SK-N-SH treated with all-trans-retinoic acid at 6 μM for 48 hours (cell line): ENCODE measurements at regions not wholly inside any gene's neighbourhood (a gene's known extent, or its start where the extent isn't known, plus 50 kb on each side); places are given as distances from the start of the nearest gene placed in this dataset.

Experiments used
- ATAC-seq: fragments of 200-7000 bp; cut with Tn5 transposase; 3 replicates; pipeline ENCODE4 v1.9.1; 2020; ENCODE audit warnings: mild to moderate bottlenecking, moderate library complexity
- CREB5 ChIP-seq: fragments of 250-450 bp; sonication (Bioruptor Pico); IDR thresholded peaks from 2 replicates; pipeline ENCODE4 v1.5.1; 2020; ENCODE audit warnings: low read depth, mild to moderate bottlenecking, moderate library complexity
- CSDC2 ChIP-seq: fragments of 250-450 bp; sonication (Bioruptor Pico); IDR thresholded peaks from 2 replicates; pipeline ENCODE4 v1.5.0; 2020; ENCODE audit warnings: mild to moderate bottlenecking, moderate library complexity
- ESRRG ChIP-seq: fragments of 250-450 bp; sonication (Bioruptor Pico); IDR thresholded peaks from 2 replicates; pipeline ENCODE4 v1.6.1; 2021; ENCODE audit warnings: mild to moderate bottlenecking
- GLIS3 ChIP-seq: fragments of 250-450 bp; sonication (Bioruptor Pico); IDR thresholded peaks from 2 replicates; pipeline ENCODE4 v1.5.0; 2020; ENCODE audit warnings: mild to moderate bottlenecking, moderate library complexity
- OSR1 ChIP-seq: fragments of 250-450 bp; sonication (Bioruptor Pico); IDR thresholded peaks from 2 replicates; pipeline ENCODE4 v1.8.0; 2022; ENCODE audit warnings: moderate library complexity, mild to moderate bottlenecking, inconsistent platforms
- PATZ1 ChIP-seq: fragments of 250-450 bp; sonication (Bioruptor Pico); IDR thresholded peaks from 2 replicates; pipeline ENCODE4 v1.8.0; 2020; ENCODE audit warnings: mild to moderate bottlenecking, moderate library complexity, borderline replicate concordance
- POU6F1 ChIP-seq: fragments of 250-450 bp; sonication (Bioruptor Pico); IDR thresholded peaks from 2 replicates; pipeline ENCODE4 v1.8.0; 2021; ENCODE audit warnings: low read depth, mild to moderate bottlenecking, moderate library complexity, borderline replicate concordance
- PPARA ChIP-seq: fragments of 250-450 bp; sonication (Bioruptor Pico); IDR thresholded peaks from 2 replicates; pipeline ENCODE4 v1.5.0; 2020; ENCODE audit warnings: mild to moderate bottlenecking, borderline replicate concordance
- SNAI2 ChIP-seq: fragments of 250-450 bp; sonication (Bioruptor Pico); IDR thresholded peaks from 2 replicates; pipeline ENCODE4 v1.5.0; 2020; ENCODE audit warnings: mild to moderate bottlenecking, moderate library complexity
- TCF4 ChIP-seq: fragments of 250-450 bp; sonication (Bioruptor Pico); IDR thresholded peaks from 2 replicates; pipeline ENCODE4 v1.8.0; 2021; ENCODE audit warnings: mild to moderate bottlenecking, moderate library complexity, borderline replicate concordance
- TSHZ2 ChIP-seq: fragments of 250-450 bp; sonication (Bioruptor Pico); IDR thresholded peaks from 2 replicates; pipeline ENCODE4 v1.5.0; 2020; ENCODE audit warnings: mild to moderate bottlenecking, moderate library complexity
- ZFP3 ChIP-seq: fragments of 250-450 bp; sonication (Bioruptor Pico); IDR thresholded peaks from 2 replicates; pipeline ENCODE4 v1.5.0; 2020; ENCODE audit warnings: mild to moderate bottlenecking, moderate library complexity
- ZNF8 ChIP-seq: fragments of 450-650 bp; formaldehyde crosslinking; IDR thresholded peaks from 2 replicates; pipeline ENCODE4 v1.5.0; 2020; ENCODE audit warnings: mild to moderate bottlenecking, moderate library complexity

GRCh38 chrX:109858602-109859341 is 125.7 kb upstream of the ACSL4 start:
- no peak for TF ChIP-seq POU6F1 (CRISPR knock-in tag)
- TF ChIP-seq PATZ1: no peak
- TF ChIP-seq TSHZ2 (CRISPR knock-in tag): no peak
- no peak for TF ChIP-seq ZNF8 (CRISPR knock-in tag)
- TF ChIP-seq CSDC2: no peak
- TF ChIP-seq TCF4: no peak
- TF ChIP-seq OSR1 (CRISPR knock-in tag): no peak
- no peak for TF ChIP-seq CREB5
- ATAC-seq: no peak

GRCh38 chrX:109859651-109860050 is 126.6 kb upstream of the ACSL4 start:
- ATAC-seq: no peak

More at GRCh38 chrX:109859651-109860050, 126.6 kb upstream of the ACSL4 start:
- no peak for TF ChIP-seq SNAI2 (CRISPR knock-in tag)
- TF ChIP-seq ZFP3 (CRISPR knock-in tag): no peak
- no peak for TF ChIP-seq ZNF8 (CRISPR knock-in tag)
- no peak for TF ChIP-seq TSHZ2 (CRISPR knock-in tag)
- TF ChIP-seq PATZ1: no peak
- TF ChIP-seq GLIS3 (CRISPR knock-in tag): no peak
- no peak for TF ChIP-seq CSDC2
- no peak for TF ChIP-seq PPARA (CRISPR knock-in tag)
- no peak for TF ChIP-seq ESRRG (CRISPR knock-in tag)
